ENCODE measurements at regions not wholly inside any gene's neighbourhood (a gene's known extent, or its start where the extent isn't known, plus 50 kb on each side); places are given as distances from the start of the nearest gene placed in this dataset.
"Not testable (repeated sequence)": the region's sequence is repeated elsewhere in the genome, so short reads cannot be mapped to it uniquely, and the experiment has no call there.

GRCh38 chr6:50907565-50907964, 88.9 kb downstream of the TFAP2B start:
- no peak for ATAC-seq
- no peak for TF ChIP-seq BACH2 (CRISPR knock-in tag; IDR thresholded peaks at IDR 0.05; ENCODE audit: borderline replicate concordance)
- no peak for TF ChIP-seq ZNF8 (CRISPR knock-in tag; IDR thresholded peaks at IDR 0.05)
- TF ChIP-seq ZFP30 (CRISPR knock-in tag; IDR thresholded peaks at IDR 0.05) = no peak
- TF ChIP-seq, protein P1, sequence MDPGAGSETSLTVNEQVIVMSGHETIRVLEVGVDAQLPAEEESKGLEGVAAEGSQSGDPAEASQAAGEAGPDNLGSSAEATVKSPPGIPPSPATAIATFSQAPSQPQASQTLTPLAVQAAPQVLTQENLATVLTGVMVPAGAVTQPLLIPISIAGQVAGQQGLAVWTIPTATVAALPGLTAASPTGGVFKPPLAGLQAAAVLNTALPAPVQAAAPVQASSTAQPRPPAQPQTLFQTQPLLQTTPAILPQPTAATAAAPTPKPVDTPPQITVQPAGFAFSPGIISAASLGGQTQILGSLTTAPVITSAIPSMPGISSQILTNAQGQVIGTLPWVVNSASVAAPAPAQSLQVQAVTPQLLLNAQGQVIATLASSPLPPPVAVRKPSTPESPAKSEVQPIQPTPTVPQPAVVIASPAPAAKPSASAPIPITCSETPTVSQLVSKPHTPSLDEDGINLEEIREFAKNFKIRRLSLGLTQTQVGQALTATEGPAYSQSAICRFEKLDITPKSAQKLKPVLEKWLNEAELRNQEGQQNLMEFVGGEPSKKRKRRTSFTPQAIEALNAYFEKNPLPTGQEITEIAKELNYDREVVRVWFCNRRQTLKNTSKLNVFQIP (CRISPR knock-in tag; IDR thresholded peaks at IDR 0.05; ENCODE audit: borderline replicate concordance, low read depth) = no peak
- TF ChIP-seq PPARA (CRISPR knock-in tag; IDR thresholded peaks at IDR 0.05; ENCODE audit: borderline replicate concordance) = no peak
- TF ChIP-seq TSHZ2 (CRISPR knock-in tag; IDR thresholded peaks at IDR 0.05) = no peak
- TF ChIP-seq ISL1 (CRISPR knock-in tag; IDR thresholded peaks at IDR 0.05) = no peak
- no peak for TF ChIP-seq ESRRG (CRISPR knock-in tag; IDR thresholded peaks at IDR 0.05)
- TF ChIP-seq SNAI2 (CRISPR knock-in tag; IDR thresholded peaks at IDR 0.05) = no peak
- no peak for TF ChIP-seq ZNF565 (CRISPR knock-in tag; conservative IDR thresholded peaks at IDR 0.05; ENCODE audit: low read depth)
- no peak for TF ChIP-seq CSDC2 (CRISPR knock-in tag; IDR thresholded peaks at IDR 0.05)
- no peak for TF ChIP-seq TCF4 (CRISPR knock-in tag; IDR thresholded peaks at IDR 0.05; ENCODE audit: borderline replicate concordance)

GRCh38 chr6:50913105-50913770, 94.6 kb downstream of the TFAP2B start:
- no peak for ATAC-seq

GRCh38 chr6:50921378-50921777, 102.7 kb downstream of the TFAP2B start:
- ATAC-seq = not testable (repeated sequence)

More at GRCh38 chr6:50913105-50913770, 94.6 kb downstream of the TFAP2B start:
- TF ChIP-seq ARNTL (CRISPR knock-in tag; IDR thresholded peaks at IDR 0.05; ENCODE audit: borderline replicate concordance, low read depth) = no peak
- no peak for TF ChIP-seq ISL1 (CRISPR knock-in tag; IDR thresholded peaks at IDR 0.05)
- no peak for TF ChIP-seq RARB (CRISPR knock-in tag; IDR thresholded peaks at IDR 0.05)
- no peak for TF ChIP-seq ZFP30 (CRISPR knock-in tag; IDR thresholded peaks at IDR 0.05)
- no peak for TF ChIP-seq ZNF8 (CRISPR knock-in tag; IDR thresholded peaks at IDR 0.05)
- TF ChIP-seq OSR1 (CRISPR knock-in tag; IDR thresholded peaks at IDR 0.05) = no peak
- no peak for TF ChIP-seq CSRNP3 (CRISPR knock-in tag; IDR thresholded peaks at IDR 0.05)
- no peak for TF ChIP-seq TCF4 (CRISPR knock-in tag; IDR thresholded peaks at IDR 0.05; ENCODE audit: borderline replicate concordance)
- TF ChIP-seq TOX (CRISPR knock-in tag; IDR thresholded peaks at IDR 0.05; ENCODE audit: borderline replicate concordance) = no peak
- no peak for TF ChIP-seq BACH2 (CRISPR knock-in tag; IDR thresholded peaks at IDR 0.05; ENCODE audit: borderline replicate concordance)

DNA sequence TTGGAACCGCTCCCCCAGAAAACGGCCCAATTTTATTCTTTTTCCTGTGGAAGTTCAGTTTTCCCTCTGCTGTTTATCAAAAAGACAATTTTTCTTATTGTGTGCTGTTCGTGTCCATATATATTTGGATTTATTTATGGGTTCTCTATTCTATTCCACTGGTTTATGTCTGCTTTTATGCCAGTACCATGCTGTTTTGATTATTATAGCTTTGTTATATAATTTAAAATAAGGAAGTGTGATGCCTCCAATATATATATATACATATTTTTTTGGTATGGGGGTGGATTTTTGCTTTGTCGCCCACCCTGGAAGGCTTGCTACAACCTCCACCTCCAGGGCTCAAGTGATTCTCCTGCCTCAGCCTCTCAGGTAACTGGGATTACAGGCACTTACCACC, 103.3 kb downstream of the TFAP2B start:
- TF ChIP-seq TSHZ2 (CRISPR knock-in tag; IDR thresholded peaks at IDR 0.05) (no peak), TCF4 (CRISPR knock-in tag; IDR thresholded peaks at IDR 0.05; ENCODE audit: borderline replicate concordance) (no peak), ARNTL (CRISPR knock-in tag; IDR thresholded peaks at IDR 0.05; ENCODE audit: borderline replicate concordance, low read depth) (no peak), RARB (CRISPR knock-in tag; IDR thresholded peaks at IDR 0.05) (no peak), OSR1 (CRISPR knock-in tag; IDR thresholded peaks at IDR 0.05) (no peak), ZFP3 (CRISPR knock-in tag; IDR thresholded peaks at IDR 0.05) (no peak), ISL1 (CRISPR knock-in tag; IDR thresholded peaks at IDR 0.05) (no peak), PPARA (CRISPR knock-in tag; IDR thresholded peaks at IDR 0.05; ENCODE audit: borderline replicate concordance) (no peak), ZC3H10 (CRISPR knock-in tag; IDR thresholded peaks at IDR 0.05) (no peak), ZFP30 (CRISPR knock-in tag; IDR thresholded peaks at IDR 0.05) (no peak), TOX (CRISPR knock-in tag; IDR thresholded peaks at IDR 0.05; ENCODE audit: borderline replicate concordance) (no peak), BACH2 (CRISPR knock-in tag; IDR thresholded peaks at IDR 0.05; ENCODE audit: borderline replicate concordance) (no peak), CSRNP3 (CRISPR knock-in tag; IDR thresholded peaks at IDR 0.05) (no peak)
- TF ChIP-seq, protein P1 (CRISPR knock-in tag; IDR thresholded peaks at IDR 0.05; ENCODE audit: borderline replicate concordance, low read depth) = no peak
- TF ChIP-seq, protein P2, sequence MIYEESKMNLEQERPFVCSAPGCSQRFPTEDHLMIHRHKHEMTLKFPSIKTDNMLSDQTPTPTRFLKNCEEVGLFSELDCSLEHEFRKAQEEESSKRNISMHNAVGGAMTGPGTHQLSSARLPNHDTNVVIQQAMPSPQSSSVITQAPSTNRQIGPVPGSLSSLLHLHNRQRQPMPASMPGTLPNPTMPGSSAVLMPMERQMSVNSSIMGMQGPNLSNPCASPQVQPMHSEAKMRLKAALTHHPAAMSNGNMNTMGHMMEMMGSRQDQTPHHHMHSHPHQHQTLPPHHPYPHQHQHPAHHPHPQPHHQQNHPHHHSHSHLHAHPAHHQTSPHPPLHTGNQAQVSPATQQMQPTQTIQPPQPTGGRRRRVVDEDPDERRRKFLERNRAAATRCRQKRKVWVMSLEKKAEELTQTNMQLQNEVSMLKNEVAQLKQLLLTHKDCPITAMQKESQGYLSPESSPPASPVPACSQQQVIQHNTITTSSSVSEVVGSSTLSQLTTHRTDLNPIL (CRISPR knock-in tag; IDR thresholded peaks at IDR 0.05; ENCODE audit: low read depth) = no peak
- no peak for ATAC-seq

Measured in SK-N-SH treated with all-trans-retinoic acid at 6 μM for 48 hours (cell line).